ENCODE measurements at regions not wholly inside any gene's neighbourhood (a gene's known extent, or its start where the extent isn't known, plus 50 kb on each side); places are given as distances from the start of the nearest gene placed in this dataset.

- no peak for DNase-seq (ENCODE audit: low read depth, low spot score)
These were observed 104.6 kb upstream of the IPO5 start for GRCh38 chr13:97848886-97849285.

GRCh38 chr13:97849305-97849704, 104.2 kb upstream of the IPO5 start:
- TF ChIP-seq SUZ12 (IDR thresholded peaks at IDR 0.05; ENCODE audit: extremely low read depth, insufficient read depth, insufficient read length): no peak
- TF ChIP-seq ZNF274 (IDR thresholded peaks at IDR 0.05; ENCODE audit: low read depth, low read length): no peak
- TF ChIP-seq YY1 (IDR thresholded peaks at IDR 0.05; ENCODE audit: insufficient read depth, insufficient read length): no peak
- Histone ChIP-seq H3K36me3 (ENCODE audit: insufficient read depth, insufficient read length, low read length) (no peaks in the 10 kb centered on the region), H3K4me3 (ENCODE audit: insufficient read length, low read depth) (no peak overlapping the region), H3K4me1 (ENCODE audit: insufficient read depth, insufficient read length) (no peaks in the 10 kb centered on the region), H3K9ac (ENCODE audit: insufficient read length, low read depth) (no peak overlapping the region), H3K27me3 (ENCODE audit: insufficient read depth, insufficient read length) (no peaks in the 10 kb centered on the region), H3K9me3 (ENCODE audit: insufficient read depth, low read length) (no peaks in the 10 kb centered on the region)
- DNase-seq (ENCODE audit: low read depth, low spot score): no peak

More at GRCh38 chr13:97848886-97849285, 104.6 kb upstream of the IPO5 start:
- no peaks in the 10 kb centered on the region for H3K36me3 ChIP-seq (ENCODE audit: insufficient read depth, insufficient read length, low read length)
- H3K4me3 ChIP-seq (ENCODE audit: insufficient read length, low read depth): no peak overlapping the region
- TF ChIP-seq ZNF274 (IDR thresholded peaks at IDR 0.05; ENCODE audit: low read depth, low read length) (no peak), SUZ12 (IDR thresholded peaks at IDR 0.05; ENCODE audit: extremely low read depth, insufficient read depth, insufficient read length) (no peak), YY1 (IDR thresholded peaks at IDR 0.05; ENCODE audit: insufficient read depth, insufficient read length) (no peak)
- no peaks in the 10 kb centered on the region for H3K9me3 ChIP-seq (ENCODE audit: insufficient read depth, low read length)
- no peak overlapping the region for H3K9ac ChIP-seq (ENCODE audit: insufficient read length, low read depth)
- no peaks in the 10 kb centered on the region for H3K27me3 ChIP-seq (ENCODE audit: insufficient read depth, insufficient read length)
- H3K4me1 ChIP-seq (ENCODE audit: insufficient read depth, insufficient read length): no peaks in the 10 kb centered on the region

- Histone ChIP-seq H3K4me1 (ENCODE audit: insufficient read depth, insufficient read length) (peaks cover 2% of the 10 kb centered on the region), H3K4me3 (ENCODE audit: insufficient read length, low read depth) (no peak overlapping the region), H3K36me3 (ENCODE audit: insufficient read depth, insufficient read length, low read length) (no peaks in the 10 kb centered on the region), H3K27me3 (ENCODE audit: insufficient read depth, insufficient read length) (no peaks in the 10 kb centered on the region), H3K9me3 (ENCODE audit: insufficient read depth, low read length) (no peaks in the 10 kb centered on the region), H3K9ac (ENCODE audit: insufficient read length, low read depth) (no peak overlapping the region)
- DNase-seq (ENCODE audit: low read depth, low spot score): no peak
- TF ChIP-seq ZNF274 (IDR thresholded peaks at IDR 0.05; ENCODE audit: low read depth, low read length) (no peak), YY1 (IDR thresholded peaks at IDR 0.05; ENCODE audit: insufficient read depth, insufficient read length) (no peak)
These were observed 102.2 kb upstream of the IPO5 start for GRCh38 chr13:97851269-97851668.

- H3K4me3 ChIP-seq (ENCODE audit: insufficient read length, low read depth): no peak overlapping the region
- no peak for DNase-seq (ENCODE audit: low read depth, low spot score)
These were observed 101.1 kb upstream of the IPO5 start for GRCh38 chr13:97852181-97852874.

GRCh38 chr13:97853550-97853949, 99.9 kb upstream of the IPO5 start:
- H3K4me1 ChIP-seq (ENCODE audit: insufficient read depth, insufficient read length): peaks cover 2% of the 10 kb centered on the region
- no peak for DNase-seq (ENCODE audit: low read depth, low spot score)
- TF ChIP-seq SUZ12 (IDR thresholded peaks at IDR 0.05; ENCODE audit: extremely low read depth, insufficient read depth, insufficient read length): no peak
- TF ChIP-seq ZNF274 (IDR thresholded peaks at IDR 0.05; ENCODE audit: low read depth, low read length): no peak
- no peak for TF ChIP-seq YY1 (IDR thresholded peaks at IDR 0.05; ENCODE audit: insufficient read depth, insufficient read length)
- H3K36me3 ChIP-seq (ENCODE audit: insufficient read depth, insufficient read length, low read length): no peaks in the 10 kb centered on the region
- H3K9ac ChIP-seq (ENCODE audit: insufficient read length, low read depth): no peak overlapping the region
- no peaks in the 10 kb centered on the region for H3K9me3 ChIP-seq (ENCODE audit: insufficient read depth, low read length)
- no peak overlapping the region for H3K4me3 ChIP-seq (ENCODE audit: insufficient read length, low read depth)
- H3K27me3 ChIP-seq (ENCODE audit: insufficient read depth, insufficient read length): no peaks in the 10 kb centered on the region

More at GRCh38 chr13:97852181-97852874, 101.1 kb upstream of the IPO5 start:
- Histone ChIP-seq H3K36me3 (ENCODE audit: insufficient read depth, insufficient read length, low read length) (no peaks in the 10 kb centered on the region), H3K4me1 (ENCODE audit: insufficient read depth, insufficient read length) (peaks cover 2% of the 10 kb centered on the region), H3K27me3 (ENCODE audit: insufficient read depth, insufficient read length) (no peaks in the 10 kb centered on the region), H3K9me3 (ENCODE audit: insufficient read depth, low read length) (no peaks in the 10 kb centered on the region), H3K9ac (ENCODE audit: insufficient read length, low read depth) (no peak overlapping the region)
- TF ChIP-seq SUZ12 (IDR thresholded peaks at IDR 0.05; ENCODE audit: extremely low read depth, insufficient read depth, insufficient read length) (no peak), YY1 (IDR thresholded peaks at IDR 0.05; ENCODE audit: insufficient read depth, insufficient read length) (no peak), ZNF274 (IDR thresholded peaks at IDR 0.05; ENCODE audit: low read depth, low read length) (no peak)

- no peak overlapping the region for H3K4me3 ChIP-seq (ENCODE audit: insufficient read length, low read depth)
- no peaks in the 10 kb centered on the region for H3K27me3 ChIP-seq (ENCODE audit: insufficient read depth, insufficient read length)
- no peak overlapping the region for H3K9ac ChIP-seq (ENCODE audit: insufficient read length, low read depth)
- no peaks in the 10 kb centered on the region for H3K9me3 ChIP-seq (ENCODE audit: insufficient read depth, low read length)
- peak; percentile 44 for DNase-seq (ENCODE audit: low read depth, low spot score)
- no peaks in the 10 kb centered on the region for H3K36me3 ChIP-seq (ENCODE audit: insufficient read depth, insufficient read length, low read length)
- H3K4me1 ChIP-seq (ENCODE audit: insufficient read depth, insufficient read length): peaks cover 2% of the 10 kb centered on the region
- no peak for TF ChIP-seq SUZ12 (IDR thresholded peaks at IDR 0.05; ENCODE audit: extremely low read depth, insufficient read depth, insufficient read length)
- no peak for TF ChIP-seq ZNF274 (IDR thresholded peaks at IDR 0.05; ENCODE audit: low read depth, low read length)
- TF ChIP-seq YY1 (IDR thresholded peaks at IDR 0.05; ENCODE audit: insufficient read depth, insufficient read length): no peak
These were observed 97.7 kb upstream of the IPO5 start for GRCh38 chr13:97855570-97856303.

GRCh38 chr13:97856304-97856675, 97.2 kb upstream of the IPO5 start:
- Histone ChIP-seq H3K4me3 (ENCODE audit: insufficient read length, low read depth) (no peak overlapping the region), H3K36me3 (ENCODE audit: insufficient read depth, insufficient read length, low read length) (no peaks in the 10 kb centered on the region), H3K9ac (ENCODE audit: insufficient read length, low read depth) (no peak overlapping the region), H3K4me1 (ENCODE audit: insufficient read depth, insufficient read length) (peaks cover 2% of the 10 kb centered on the region), H3K27me3 (ENCODE audit: insufficient read depth, insufficient read length) (no peaks in the 10 kb centered on the region), H3K9me3 (ENCODE audit: insufficient read depth, low read length) (no peaks in the 10 kb centered on the region)
- DNase-seq (ENCODE audit: low read depth, low spot score): no peak
- TF ChIP-seq ZNF274 (IDR thresholded peaks at IDR 0.05; ENCODE audit: low read depth, low read length) (no peak), YY1 (IDR thresholded peaks at IDR 0.05; ENCODE audit: insufficient read depth, insufficient read length) (no peak), SUZ12 (IDR thresholded peaks at IDR 0.05; ENCODE audit: extremely low read depth, insufficient read depth, insufficient read length) (no peak)

Measured in NT2/D1 (cell line).